ENCODE measurements at regions not wholly inside any gene's neighbourhood (a gene's known extent, or its start where the extent isn't known, plus 50 kb on each side); places are given as distances from the start of the nearest gene placed in this dataset.
A peak's percentile ranks its signal among the peaks of the same experiment; 100 is the strongest.

GRCh38 chr20:40160097-40160550 lies 528.9 kb downstream of the MAFB start:
- Histone ChIP-seq H3K27me3 (peaks cover 44% of the 10 kb centered on the region), H3K36me3 (no peaks in the 10 kb centered on the region), H3K9me3 (no peaks in the 10 kb centered on the region), H3K4me1 (ENCODE audit: control insufficient read depth in 1 of 2, insufficient read depth in 1 of 2, low read depth in 1 of 2, low read length in 1 of 2) (no peaks in the 10 kb centered on the region), H3K27ac (no peak overlapping the region), H3K4me3 (ENCODE audit: low read depth in 1 of 2, low read length in 1 of 2) (no peak overlapping the region)
- TF ChIP-seq, protein P1, sequence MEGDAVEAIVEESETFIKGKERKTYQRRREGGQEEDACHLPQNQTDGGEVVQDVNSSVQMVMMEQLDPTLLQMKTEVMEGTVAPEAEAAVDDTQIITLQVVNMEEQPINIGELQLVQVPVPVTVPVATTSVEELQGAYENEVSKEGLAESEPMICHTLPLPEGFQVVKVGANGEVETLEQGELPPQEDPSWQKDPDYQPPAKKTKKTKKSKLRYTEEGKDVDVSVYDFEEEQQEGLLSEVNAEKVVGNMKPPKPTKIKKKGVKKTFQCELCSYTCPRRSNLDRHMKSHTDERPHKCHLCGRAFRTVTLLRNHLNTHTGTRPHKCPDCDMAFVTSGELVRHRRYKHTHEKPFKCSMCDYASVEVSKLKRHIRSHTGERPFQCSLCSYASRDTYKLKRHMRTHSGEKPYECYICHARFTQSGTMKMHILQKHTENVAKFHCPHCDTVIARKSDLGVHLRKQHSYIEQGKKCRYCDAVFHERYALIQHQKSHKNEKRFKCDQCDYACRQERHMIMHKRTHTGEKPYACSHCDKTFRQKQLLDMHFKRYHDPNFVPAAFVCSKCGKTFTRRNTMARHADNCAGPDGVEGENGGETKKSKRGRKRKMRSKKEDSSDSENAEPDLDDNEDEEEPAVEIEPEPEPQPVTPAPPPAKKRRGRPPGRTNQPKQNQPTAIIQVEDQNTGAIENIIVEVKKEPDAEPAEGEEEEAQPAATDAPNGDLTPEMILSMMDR (IDR thresholded peaks at IDR 0.05): peak; percentile 56

GRCh38 chr20:40159276-40159675 lies 529.8 kb downstream of the MAFB start:
- Histone ChIP-seq H3K4me1 (ENCODE audit: control insufficient read depth in 1 of 2, insufficient read depth in 1 of 2, low read depth in 1 of 2, low read length in 1 of 2) (no peaks in the 10 kb centered on the region), H3K27ac (no peak overlapping the region), H3K9me3 (no peaks in the 10 kb centered on the region), H3K36me3 (no peaks in the 10 kb centered on the region), H3K27me3 (peaks cover 41% of the 10 kb centered on the region), H3K4me3 (ENCODE audit: low read depth in 1 of 2, low read length in 1 of 2) (no peak overlapping the region)
- TF ChIP-seq, protein P1 (IDR thresholded peaks at IDR 0.05): no peak

DNA sequence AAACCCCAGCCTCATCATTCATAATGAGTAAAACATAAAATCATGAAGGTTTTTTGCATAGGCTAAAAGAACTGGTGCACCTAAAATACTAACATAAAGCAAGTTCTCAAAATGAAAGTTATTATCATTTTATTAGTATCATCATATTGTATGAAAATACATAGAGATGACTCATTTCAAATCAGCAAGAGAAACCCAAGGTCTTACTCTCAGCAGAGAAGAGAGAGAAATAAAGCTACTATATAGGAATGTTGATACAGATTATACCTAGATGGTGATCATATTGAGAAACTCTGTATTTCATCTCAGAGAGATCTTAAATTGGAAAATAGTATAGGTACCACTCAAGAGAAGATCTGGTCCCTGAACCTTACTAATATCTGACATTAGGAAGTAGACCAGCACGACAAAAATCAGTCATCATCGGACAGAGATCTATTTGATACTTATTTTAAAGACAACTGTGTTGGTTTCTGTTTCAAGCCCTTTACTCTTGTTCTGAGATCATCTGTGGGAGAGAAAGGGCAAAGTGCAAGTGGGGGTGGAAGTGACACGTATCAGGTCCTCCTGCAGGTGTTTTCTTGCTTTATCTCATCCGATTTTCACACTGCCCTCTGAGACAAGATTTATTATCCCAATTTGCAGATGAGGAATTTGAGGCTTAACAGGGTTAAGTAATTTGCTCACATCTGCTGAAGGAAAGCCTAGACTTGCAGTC lies 532.3 kb downstream of the MAFB start:
- no peaks in the 10 kb centered on the region for H3K36me3 ChIP-seq
- no peaks in the 10 kb centered on the region for H3K9me3 ChIP-seq
- TF ChIP-seq, protein P1 (IDR thresholded peaks at IDR 0.05): no peak
- H3K4me1 ChIP-seq (ENCODE audit: control insufficient read depth in 1 of 2, insufficient read depth in 1 of 2, low read depth in 1 of 2, low read length in 1 of 2): no peaks in the 10 kb centered on the region
- H3K27me3 ChIP-seq: peaks cover 21% of the 10 kb centered on the region
- H3K27ac ChIP-seq: no peak overlapping the region
- H3K4me3 ChIP-seq (ENCODE audit: low read depth in 1 of 2, low read length in 1 of 2): no peak overlapping the region

GRCh38 chr20:40154514-40154913 lies 534.5 kb downstream of the MAFB start:
- no peaks in the 10 kb centered on the region for H3K9me3 ChIP-seq

GRCh38 chr20:40148886-40149285 lies 540.1 kb downstream of the MAFB start:
- TF ChIP-seq, protein P1 (IDR thresholded peaks at IDR 0.05): no peak
- Histone ChIP-seq H3K27me3 (no peaks in the 10 kb centered on the region), H3K4me3 (ENCODE audit: low read depth in 1 of 2, low read length in 1 of 2) (no peak overlapping the region), H3K27ac (no peak overlapping the region), H3K9me3 (no peaks in the 10 kb centered on the region), H3K36me3 (no peaks in the 10 kb centered on the region), H3K4me1 (ENCODE audit: control insufficient read depth in 1 of 2, insufficient read depth in 1 of 2, low read depth in 1 of 2, low read length in 1 of 2) (no peaks in the 10 kb centered on the region)

More at GRCh38 chr20:40154514-40154913, 534.5 kb downstream of the MAFB start:
- no peak overlapping the region for H3K27ac ChIP-seq
- no peak overlapping the region for H3K4me3 ChIP-seq (ENCODE audit: low read depth in 1 of 2, low read length in 1 of 2)
- no peaks in the 10 kb centered on the region for H3K4me1 ChIP-seq (ENCODE audit: control insufficient read depth in 1 of 2, insufficient read depth in 1 of 2, low read depth in 1 of 2, low read length in 1 of 2)
- H3K27me3 ChIP-seq: peaks cover 17% of the 10 kb centered on the region
- no peaks in the 10 kb centered on the region for H3K36me3 ChIP-seq
- TF ChIP-seq, protein P1 (IDR thresholded peaks at IDR 0.05): no peak

All from neutrophil (primary cell).